ENCODE measurements at regions not wholly inside any gene's neighbourhood (a gene's known extent, or its start where the extent isn't known, plus 50 kb on each side); places are given as distances from the start of the nearest gene placed in this dataset.

GRCh38 chr4:24273136-24273535 lies 311.2 kb downstream of the DHX15 start:
- no peak for TF ChIP-seq POLR2AphosphoS5 (IDR thresholded peaks at IDR 0.05; ENCODE audit: low read depth, low read length)
- no peak for TF ChIP-seq POLR2A (IDR thresholded peaks at IDR 0.05; ENCODE audit: low read depth, low read length)

All from GM12892 (cell line).